ENCODE measurements at regions not wholly inside any gene's neighbourhood (a gene's known extent, or its start where the extent isn't known, plus 50 kb on each side); places are given as distances from the start of the nearest gene placed in this dataset.

DNA sequence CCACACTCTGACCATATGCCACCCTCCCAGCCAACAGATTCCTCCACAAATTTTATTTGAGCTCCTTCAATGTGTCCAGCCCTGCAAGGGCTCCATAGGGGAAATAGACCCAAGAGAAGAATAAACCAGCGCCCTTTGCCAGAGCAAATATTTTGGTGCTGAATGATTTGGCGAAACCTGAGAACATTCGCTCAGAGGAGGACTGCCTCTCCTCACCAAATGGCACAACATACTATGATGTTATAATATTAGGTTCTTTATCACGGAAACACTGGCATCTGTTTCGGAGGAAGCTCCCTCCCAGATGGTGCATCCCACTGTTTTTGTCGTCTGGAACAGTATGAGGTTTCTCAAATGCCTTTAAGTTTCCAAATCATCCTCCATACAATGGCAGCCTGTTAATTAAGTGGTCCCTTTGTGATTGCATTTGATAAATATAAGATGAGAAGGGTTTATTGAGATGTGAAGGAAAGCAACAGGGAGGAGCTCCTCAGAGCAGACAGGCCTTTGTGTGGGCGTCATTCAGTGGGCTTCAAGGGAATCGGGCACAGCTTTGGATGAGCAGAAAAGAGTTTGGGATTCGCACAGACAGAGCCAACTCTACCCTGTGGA lies 139.1 kb upstream of the ADRA1B start:
- H3K36me3 Mint-ChIP-seq (ENCODE audit: low read depth): peaks cover 27% of the 10 kb centered on the region
- H3K27ac Mint-ChIP-seq: no peak overlapping the region
- H3K9me3 Mint-ChIP-seq: peaks cover 4% of the 10 kb centered on the region; the same call in 1 of the 2 replicates
- no peak for TF ChIP-seq CTCF (IDR thresholded peaks at IDR 0.05)
- no peak overlapping the region for H3K4me3 Mint-ChIP-seq
- H3K4me1 Mint-ChIP-seq (ENCODE audit: low read depth): peaks cover 91% of the 10 kb centered on the region
- DNase-seq: no peak
- peaks cover 4% of the 10 kb centered on the region; the same call in 1 of the 2 replicates for H3K27me3 Mint-ChIP-seq (ENCODE audit: insufficient read depth)

DNA sequence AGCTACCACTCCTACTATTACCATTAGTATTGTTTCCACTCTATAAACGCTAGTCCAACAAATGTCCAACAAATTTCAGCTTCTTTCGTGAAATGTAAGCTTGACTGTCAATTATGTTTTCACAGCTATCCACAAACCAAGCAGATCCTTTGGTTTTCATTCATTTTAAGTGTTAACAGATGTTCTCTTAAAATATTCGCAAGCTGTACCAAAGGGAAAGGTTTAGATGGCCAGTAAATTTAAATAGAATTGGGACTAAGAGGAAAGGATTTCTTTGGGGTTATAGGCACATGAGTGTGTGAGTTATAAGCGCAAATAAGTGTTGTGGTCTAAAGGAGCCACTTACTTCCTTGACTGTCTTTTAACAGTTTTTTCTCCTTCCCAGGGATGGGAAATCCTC lies 136.8 kb upstream of the ADRA1B start:
- DNase-seq: peak; percentile 17
- Mint-ChIP-seq H3K27ac (peak overlapping the region; percentile 75), H3K27me3 (ENCODE audit: insufficient read depth) (peaks cover 4% of the 10 kb centered on the region; the same call in 1 of the 2 replicates), H3K9me3 (peaks cover 4% of the 10 kb centered on the region; the same call in 1 of the 2 replicates), H3K4me1 (ENCODE audit: low read depth) (peaks cover 82% of the 10 kb centered on the region), H3K36me3 (ENCODE audit: low read depth) (peaks cover 32% of the 10 kb centered on the region), H3K4me3 (peak overlapping the region; percentile 8; the same call in 1 of the 2 replicates)
- TF ChIP-seq CTCF (IDR thresholded peaks at IDR 0.05): no peak

DNA sequence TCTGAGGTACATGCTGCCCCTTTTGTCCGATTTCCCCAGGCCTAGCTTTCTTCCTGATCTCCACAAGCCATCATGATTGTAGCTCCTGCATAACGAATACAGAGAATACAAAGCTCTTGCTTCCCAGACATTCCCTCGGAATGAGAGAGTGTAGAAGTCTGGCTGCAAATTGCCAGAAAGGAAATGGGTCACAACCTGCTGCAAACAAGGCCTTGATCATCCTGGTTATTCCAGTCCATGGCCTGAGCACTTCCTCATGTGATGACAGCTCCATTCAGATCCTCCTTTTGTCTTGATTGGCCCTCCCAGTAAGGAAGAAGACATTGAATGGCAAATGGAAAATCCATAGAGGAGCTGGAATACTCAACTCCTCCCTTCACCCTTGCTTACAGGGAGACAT lies 136.0 kb upstream of the ADRA1B start:
- Mint-ChIP-seq H3K4me1 (ENCODE audit: low read depth) (peaks cover 82% of the 10 kb centered on the region), H3K27ac (peak overlapping the region; percentile 75), H3K9me3 (peaks cover 4% of the 10 kb centered on the region; the same call in 1 of the 2 replicates), H3K4me3 (peak overlapping the region; percentile 1; the same call in 1 of the 2 replicates), H3K27me3 (ENCODE audit: insufficient read depth) (peaks cover 1% of the 10 kb centered on the region; the same call in 1 of the 2 replicates), H3K36me3 (ENCODE audit: low read depth) (peaks cover 32% of the 10 kb centered on the region)
- DNase-seq: no peak
- TF ChIP-seq CTCF (IDR thresholded peaks at IDR 0.05): no peak

- Mint-ChIP-seq H3K27me3 (ENCODE audit: insufficient read depth) (no peaks in the 10 kb centered on the region), H3K4me1 (ENCODE audit: low read depth) (peaks cover 82% of the 10 kb centered on the region), H3K27ac (no peak overlapping the region; the same call in 1 of the 2 replicates)
Measured at GRCh38 chr5:159781626-159782157, 134.6 kb upstream of the ADRA1B start.

More at GRCh38 chr5:159781626-159782157, 134.6 kb upstream of the ADRA1B start:
- no peak for TF ChIP-seq CTCF (IDR thresholded peaks at IDR 0.05)
- Mint-ChIP-seq H3K9me3 (peaks cover 4% of the 10 kb centered on the region; the same call in 1 of the 2 replicates), H3K36me3 (ENCODE audit: low read depth) (peaks cover 32% of the 10 kb centered on the region), H3K4me3 (no peak overlapping the region)
- DNase-seq: no peak

Measured in HFFc6 (cell line).